ENCODE measurements at regions not wholly inside any gene's neighbourhood (a gene's known extent, or its start where the extent isn't known, plus 50 kb on each side); places are given as distances from the start of the nearest gene placed in this dataset.
A peak's percentile ranks its signal among the peaks of the same experiment; 100 is the strongest.

GRCh38 chr2:65831509-65831908 lies 399.1 kb upstream of the SPRED2 start:
- DNase-seq = no peak

- DNase-seq = no peak
Observed at GRCh38 chr2:65826567-65826966, 394.2 kb upstream of the SPRED2 start.

- DNase-seq = no peak
Observed at GRCh38 chr2:65823511-65823910, 391.1 kb upstream of the SPRED2 start.

- DNase-seq = no peak
Observed at GRCh38 chr2:65820454-65820853, 388.1 kb upstream of the SPRED2 start.

GRCh38 chr2:65819963-65820362 lies 387.6 kb upstream of the SPRED2 start:
- no peak for DNase-seq

GRCh38 chr2:65818873-65819451 lies 386.6 kb upstream of the SPRED2 start:
- peak; percentile 2 for DNase-seq

- DNase-seq = no peak
Observed at GRCh38 chr2:65813631-65814173, 381.3 kb upstream of the SPRED2 start.

GRCh38 chr2:65812887-65813286 lies 380.5 kb upstream of the SPRED2 start:
- no peak for DNase-seq

- no peak for DNase-seq
Observed at GRCh38 chr2:65807942-65808341, 375.5 kb upstream of the SPRED2 start.

- DNase-seq = no peak
Observed at GRCh38 chr2:65804777-65805176, 372.4 kb upstream of the SPRED2 start.

GRCh38 chr2:65802298-65802942 lies 370.0 kb upstream of the SPRED2 start:
- no peak for DNase-seq

- peak; percentile 33 for DNase-seq
Observed at GRCh38 chr2:65800998-65801397, 368.6 kb upstream of the SPRED2 start.

GRCh38 chr2:65799141-65799854 lies 366.9 kb upstream of the SPRED2 start:
- DNase-seq = no peak

GRCh38 chr2:65798641-65799040 lies 366.2 kb upstream of the SPRED2 start:
- DNase-seq = no peak

GRCh38 chr2:65794994-65795393 lies 362.6 kb upstream of the SPRED2 start:
- DNase-seq = no peak

- no peak for DNase-seq
Observed at GRCh38 chr2:65791404-65791975, 359.1 kb upstream of the SPRED2 start.

GRCh38 chr2:65790676-65790935 lies 358.2 kb upstream of the SPRED2 start:
- no peak for DNase-seq

GRCh38 chr2:65789923-65790675 lies 357.7 kb upstream of the SPRED2 start:
- no peak for DNase-seq

- no peak for DNase-seq
Observed at GRCh38 chr2:65788556-65788955, 356.2 kb upstream of the SPRED2 start.

GRCh38 chr2:65786765-65787164 lies 354.4 kb upstream of the SPRED2 start:
- DNase-seq = no peak

GRCh38 chr2:65786007-65786717 lies 353.8 kb upstream of the SPRED2 start:
- no peak for DNase-seq

GRCh38 chr2:65782996-65783650 lies 350.7 kb upstream of the SPRED2 start:
- no peak for DNase-seq
